SK-N-SH (cell line): ENCODE measurements at regions not wholly inside any gene's neighbourhood (a gene's known extent, or its start where the extent isn't known, plus 50 kb on each side); places are given as distances from the start of the nearest gene placed in this dataset.

Experiments
- CTCF ChIP-seq: fragments of 200-600 bp; sonication (generic); IDR thresholded peaks from 2 replicates; pipeline ENCODE4 v1.6.1; 2017; ENCODE audit warnings: antibody characterized with exemption, mild to moderate bottlenecking, moderate library complexity
- EP300 ChIP-seq, 2 experiments: IDR thresholded peaks; 2 replicates each; pipeline versions ENCODE4 v1.4.0 to v1.6.1; 2012; ENCODE audit warnings: borderline replicate concordance in 1 of 2, low read depth in 1 of 2, low read length in 1 of 2
- FOSL2 ChIP-seq: IDR thresholded peaks from 2 replicates; pipeline ENCODE4 v1.4.0; 2012; ENCODE audit warnings: low read depth, mild to moderate bottlenecking, moderate library complexity, borderline replicate concordance
- SMC3 ChIP-seq: IDR thresholded peaks from 2 replicates; pipeline ENCODE4 v1.6.1; 2012; ENCODE audit warnings: low read depth, low read length, improper control_type of control experiment
- TCF12 ChIP-seq: IDR thresholded peaks from 2 replicates; pipeline ENCODE4 v1.4.0; 2012
- TEAD4 ChIP-seq: IDR thresholded peaks from 2 replicates; pipeline ENCODE4 v1.4.0; 2012; ENCODE audit warnings: mild to moderate bottlenecking, borderline replicate concordance; ENCODE audit not compliant: insufficient read depth
- YY1 ChIP-seq: IDR thresholded peaks from 2 replicates; pipeline ENCODE4 v1.4.0; 2012; ENCODE audit warnings: low read depth, mild to moderate bottlenecking

- no peak for TF ChIP-seq CTCF
- no peak for TF ChIP-seq YY1
- TF ChIP-seq TCF12: no peak
- no peak for TF ChIP-seq TEAD4
- no peak for TF ChIP-seq EP300 (IDR thresholded peaks at IDR 0.05; ENCODE audit: borderline replicate concordance in 1 of 2, low read depth in 1 of 2, low read length in 1 of 2)
- no peak for TF ChIP-seq FOSL2
- TF ChIP-seq SMC3: no peak
These were observed 245.1 kb upstream of the LMCD1 start for GRCh38 chr3:8256441-8257071.
